B cell (primary cell): ENCODE measurements at regions not wholly inside any gene's neighbourhood (a gene's known extent, or its start where the extent isn't known, plus 50 kb on each side); places are given as distances from the start of the nearest gene placed in this dataset.

ENCODE experiments used
- ATAC-seq: fragments of 200-7000 bp; cut with Tn5 transposase; one replicate; pipeline ENCODE4 v1.10.0; 2021; ENCODE audit warnings: low read depth, mild to moderate bottlenecking, moderate number of reproducible peaks, moderate library complexity
- CTCF ChIA-PET: fragments of 350-600 bp; sonication (Branson Sonifier 250); formaldehyde crosslinking; loops from one replicate; lab custom pipeline; 2021; ENCODE audit warnings: antibody characterized with exemption, inconsistent platforms; lab: Charles Lee
- POLR2A ChIA-PET: fragments of 350-600 bp; sonication (Branson Sonifier 250); formaldehyde crosslinking; loops from one replicate; lab custom pipeline; 2021; ENCODE audit warnings: antibody characterized with exemption; lab: Charles Lee
- DNase-seq: peaks from one replicate; pipeline ENCODE4 v3.0.0; 2013
- H2AFZ ChIP-seq: 2 replicates; pipeline ENCODE4 v1.6.1; 2012; ENCODE audit warnings: mild to moderate bottlenecking, low read depth, low read length; ENCODE audit not compliant: insufficient read depth, poor library complexity, severe bottlenecking
- H3K27ac ChIP-seq, 2 donors: 1 replicate in 1 of 2; 2 replicates in 1 of 2; pipeline ENCODE4 v1.5.1; 2012 to 2013; ENCODE audit warnings: low read length in 2 of 2, mild to moderate bottlenecking in 2 of 2, moderate library complexity in 1 of 2
- H3K27me3 ChIP-seq, 4 experiments: fragments of 200-600 bp in 1 of 4; sonication (generic) in 1 of 4; replicated peaks in 1 of 4; 1 replicate in 2 of 4; 2 replicates in 2 of 4; pipeline versions ENCODE4 v1.6.1 to v1.7.0; 2013 to 2016; ENCODE audit warnings: low read length in 3 of 4, mild to moderate bottlenecking in 2 of 4, mixed read lengths in 1 of 4, moderate library complexity in 1 of 4; ENCODE audit not compliant: insufficient read depth in 4 of 4, control insufficient read depth in 3 of 4; ENCODE audit errors: control extremely low read depth in 1 of 4
- H3K36me3 ChIP-seq, 2 experiments: replicated peaks in 1 of 2; 1 replicate in 1 of 2; 2 replicates in 1 of 2; pipeline versions ENCODE4 v1.6.1 to v1.7.1; 2013; ENCODE audit warnings: low read length in 1 of 2; ENCODE audit not compliant: insufficient read depth in 2 of 2, control insufficient read depth in 1 of 2; ENCODE audit errors: control extremely low read depth in 1 of 2, extremely low read depth in 1 of 2
- H3K4me1 ChIP-seq, 2 donors: fragments of 200-600 bp in 1 of 2; sonication (generic) in 1 of 2; 1 replicate in 1 of 2; 2 replicates in 1 of 2; pipeline versions ENCODE4 v1.5.1 to v1.6.1; 2013 to 2017; ENCODE audit warnings: low read length in 2 of 2; ENCODE audit not compliant: control insufficient read depth in 2 of 2, insufficient read depth in 2 of 2
- H3K4me2 ChIP-seq: replicated peaks from 2 replicates; pipeline ENCODE3; 2012; ENCODE audit warnings: mild to moderate bottlenecking, low read depth, low read length; ENCODE audit not compliant: poor library complexity, severe bottlenecking
- H3K4me3 ChIP-seq, 5 experiments: fragments of 200-600 bp in 1 of 5; sonication (generic) in 1 of 5; 1 replicate in 3 of 5; 2 replicates in 2 of 5; pipeline versions ENCODE4 v1.5.1 to v1.7.0; 2011 to 2016; ENCODE audit warnings: low read length in 4 of 5, mild to moderate bottlenecking in 4 of 5, low read depth in 2 of 5, control low read depth in 1 of 5, moderate library complexity in 1 of 5; ENCODE audit not compliant: insufficient read depth in 1 of 5; ENCODE audit errors: control extremely low read depth in 1 of 5, extremely low read depth in 1 of 5
- H3K79me2 ChIP-seq: fragments of 200-600 bp; sonication (generic); one replicate; pipeline ENCODE4 v1.6.0; 2016; ENCODE audit warnings: low read length; ENCODE audit not compliant: control insufficient read depth, insufficient read depth
- H3K9ac ChIP-seq: fragments of 200-600 bp; sonication (generic); 2 replicates; pipeline ENCODE4 v1.6.1; 2017; ENCODE audit warnings: mild to moderate bottlenecking, low read length, moderate library complexity
- H3K9me3 ChIP-seq, 3 donors: one replicate each; pipeline versions ENCODE4 v1.6.1 to v1.7.1; 2013; ENCODE audit warnings: low read length in 2 of 3; ENCODE audit not compliant: control insufficient read depth in 2 of 3, insufficient read depth in 1 of 3; ENCODE audit errors: control extremely low read depth in 1 of 3
- H4K20me1 ChIP-seq: 2 replicates; pipeline ENCODE4 v1.6.0; 2012; ENCODE audit warnings: mild to moderate bottlenecking, low read length; ENCODE audit not compliant: insufficient read depth, control insufficient read depth, poor library complexity, severe bottlenecking
- H3K27ac Mint-ChIP-seq: one replicate; pipeline ENCODE4 v1.8.0; 2021; ENCODE audit warnings: mixed read lengths
- H3K27me3 Mint-ChIP-seq: one replicate; pipeline ENCODE4 v1.8.0; 2021; ENCODE audit warnings: mixed read lengths
- H3K4me1 Mint-ChIP-seq: one replicate; pipeline ENCODE4 v1.8.0; 2021; ENCODE audit warnings: mixed read lengths
- H3K4me3 Mint-ChIP-seq: one replicate; pipeline ENCODE4 v1.8.0; 2021; ENCODE audit warnings: mixed read lengths
- H3K9me3 Mint-ChIP-seq: one replicate; pipeline ENCODE4 v1.8.0; 2022; ENCODE audit warnings: mixed read lengths; ENCODE audit not compliant: insufficient read depth
- CTCF ChIP-seq: fragments of 200-600 bp; IDR thresholded peaks from one replicate; pipeline ENCODE4 v1.8.0; 2022; ENCODE audit warnings: antibody characterized with exemption, mild to moderate bottlenecking
- EZH2 ChIP-seq: IDR thresholded peaks from 2 replicates; pipeline ENCODE4 v1.6.1; 2012; ENCODE audit warnings: borderline replicate concordance, low read depth, mild to moderate bottlenecking, moderate library complexity, low read length; ENCODE audit not compliant: insufficient read depth, poor library complexity, severe bottlenecking
- WGBS: methylation state at CpG from one replicate; pipeline ENCODE4 v1.1.5; 2013; ENCODE audit warnings: missing lambda C conversion rate; ENCODE audit not compliant: insufficient coverage; 5-methylcytosine and 5-hydroxymethylcytosine counted together
- intact Hi-C: fragments of 100-400 bp; cut with micrococcal nuclease; formaldehyde crosslinking; loops from one replicate; pipeline ENCODE4 v1.10.0; 2022

GRCh38 chr20:60787276-60787675 is 464.8 kb upstream of the CDH4 start:
- H3K4me3 Mint-ChIP-seq, result no peak overlapping the region
- no peak overlapping the region for H2AFZ ChIP-seq
- no peaks in the 10 kb centered on the region for H3K79me2 ChIP-seq
- H3K27ac Mint-ChIP-seq, result no peak overlapping the region
- H3K9ac ChIP-seq, result no peak overlapping the region
- H3K36me3 ChIP-seq, result no peaks in the 10 kb centered on the region
- H3K4me1 ChIP-seq, result no peaks in the 10 kb centered on the region
- WGBS, result 53% methylated on average over 3 of the region's 4 CpGs
- DNase-seq (no peak), ATAC-seq (no peak)
- H3K27me3 ChIP-seq, result no peaks in the 10 kb centered on the region
- no peaks in the 10 kb centered on the region for H3K27me3 Mint-ChIP-seq
- no peak for TF ChIP-seq CTCF
- no peak for TF ChIP-seq EZH2
- H3K9me3 Mint-ChIP-seq, result no peaks in the 10 kb centered on the region
- H4K20me1 ChIP-seq, result no peaks in the 10 kb centered on the region
- H3K4me3 ChIP-seq, result no peak overlapping the region
- no peak overlapping the region for H3K4me2 ChIP-seq
- intact Hi-C loops, result no loop called here
- no peak overlapping the region for H3K27ac ChIP-seq
- no peaks in the 10 kb centered on the region for H3K4me1 Mint-ChIP-seq
- ChIA-PET POLR2A (no interaction called here), CTCF (no interaction called here)
- H3K9me3 ChIP-seq, result peaks cover 0 to 12% (median 0%) of the 10 kb centered on the region in 3 donors

- ChIA-PET POLR2A (no interaction called here), CTCF (no interaction called here)
- intact Hi-C loops, result no loop called here
- Histone ChIP-seq H3K4me1 (no peaks in the 10 kb centered on the region), H3K27me3 (no peaks in the 10 kb centered on the region), H3K9ac (no peak overlapping the region), H4K20me1 (no peaks in the 10 kb centered on the region), H3K79me2 (no peaks in the 10 kb centered on the region), H3K9me3 (peaks cover 0 to 15% (median 0%) of the 10 kb centered on the region in 3 donors), H3K27ac (no peak overlapping the region), H3K4me3 (no peak overlapping the region), H3K4me2 (no peak overlapping the region), H2AFZ (no peak overlapping the region), H3K36me3 (no peaks in the 10 kb centered on the region)
- 100% methylated on average over 1 of the region's 3 CpGs for WGBS
- H3K9me3 Mint-ChIP-seq, result no peaks in the 10 kb centered on the region
- ATAC-seq (no peak), DNase-seq (no peak)
- TF ChIP-seq CTCF (no peak), EZH2 (no peak)
- no peaks in the 10 kb centered on the region for H3K4me1 Mint-ChIP-seq
- no peak overlapping the region for H3K27ac Mint-ChIP-seq
- no peak overlapping the region for H3K4me3 Mint-ChIP-seq
- H3K27me3 Mint-ChIP-seq, result no peaks in the 10 kb centered on the region
These were observed 464.0 kb upstream of the CDH4 start for GRCh38 chr20:60788070-60788469.
